Mononuclear cell (primary cell): ENCODE measurements at regions not wholly inside any gene's neighbourhood (a gene's known extent, or its start where the extent isn't known, plus 50 kb on each side); places are given as distances from the start of the nearest gene placed in this dataset.

Experiments
- H3K27me3 ChIP-seq: 2 replicates; pipeline ENCODE4 v1.6.0; 2011; ENCODE audit warnings: low read length, control low read depth; ENCODE audit not compliant: insufficient read depth
- H3K4me1 ChIP-seq: 2 replicates; pipeline ENCODE4 v1.5.1; 2011; ENCODE audit warnings: mild to moderate bottlenecking, low read length, control low read depth; ENCODE audit not compliant: insufficient read depth
- H3K4me3 ChIP-seq: 2 replicates; pipeline ENCODE4 v1.5.1; 2011; ENCODE audit warnings: mild to moderate bottlenecking, low read length, moderate library complexity
- H3K9me3 ChIP-seq: 2 replicates; pipeline ENCODE4 v1.5.1; 2011; ENCODE audit warnings: low read depth, mild to moderate bottlenecking, control low read depth, low read length

DNA sequence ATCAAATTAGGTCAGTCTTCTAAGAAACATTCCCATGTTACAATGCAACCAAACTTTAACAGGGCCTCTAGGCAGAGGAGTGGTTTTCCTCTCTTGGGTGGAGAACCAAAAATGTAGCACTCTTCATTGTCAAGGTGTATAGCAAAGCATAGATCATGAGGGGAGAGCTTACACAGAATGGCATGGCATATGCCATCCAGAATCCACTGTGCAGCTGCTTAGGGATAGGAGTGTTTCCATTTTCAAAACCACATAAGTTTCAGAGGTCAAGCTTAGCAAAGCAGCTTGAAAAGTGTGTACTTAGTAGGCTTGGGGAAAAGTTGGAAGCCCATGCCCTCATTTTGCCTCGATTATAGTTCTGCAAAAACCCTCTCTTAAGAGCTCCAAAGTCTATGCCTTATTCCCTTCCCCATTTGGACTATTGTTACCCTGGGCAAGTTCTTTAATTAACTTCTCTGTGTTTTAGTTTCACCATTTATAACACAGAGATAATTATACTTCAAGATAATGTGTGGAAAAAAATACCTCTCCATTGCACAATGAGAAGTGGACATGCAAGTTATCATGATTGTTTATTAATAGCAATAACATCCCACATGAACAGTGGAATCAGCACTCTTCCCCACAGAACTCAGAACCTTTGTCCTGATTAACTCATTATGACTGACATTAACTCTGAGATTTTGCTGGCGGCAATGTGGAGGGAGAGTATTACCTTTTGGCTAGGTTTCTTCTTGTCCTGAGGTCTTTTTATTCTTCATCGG is 398.9 kb upstream of the WWC1 start:
- no peaks in the 10 kb centered on the region for H3K4me1 ChIP-seq
- H3K27me3 ChIP-seq = no peaks in the 10 kb centered on the region
- no peaks in the 10 kb centered on the region for H3K9me3 ChIP-seq
- no peak overlapping the region for H3K4me3 ChIP-seq

GRCh38 chr5:167893271-167893670 is 398.2 kb upstream of the WWC1 start:
- no peaks in the 10 kb centered on the region for H3K27me3 ChIP-seq
- no peaks in the 10 kb centered on the region for H3K4me1 ChIP-seq
- no peak overlapping the region for H3K4me3 ChIP-seq
- H3K9me3 ChIP-seq = no peaks in the 10 kb centered on the region

DNA sequence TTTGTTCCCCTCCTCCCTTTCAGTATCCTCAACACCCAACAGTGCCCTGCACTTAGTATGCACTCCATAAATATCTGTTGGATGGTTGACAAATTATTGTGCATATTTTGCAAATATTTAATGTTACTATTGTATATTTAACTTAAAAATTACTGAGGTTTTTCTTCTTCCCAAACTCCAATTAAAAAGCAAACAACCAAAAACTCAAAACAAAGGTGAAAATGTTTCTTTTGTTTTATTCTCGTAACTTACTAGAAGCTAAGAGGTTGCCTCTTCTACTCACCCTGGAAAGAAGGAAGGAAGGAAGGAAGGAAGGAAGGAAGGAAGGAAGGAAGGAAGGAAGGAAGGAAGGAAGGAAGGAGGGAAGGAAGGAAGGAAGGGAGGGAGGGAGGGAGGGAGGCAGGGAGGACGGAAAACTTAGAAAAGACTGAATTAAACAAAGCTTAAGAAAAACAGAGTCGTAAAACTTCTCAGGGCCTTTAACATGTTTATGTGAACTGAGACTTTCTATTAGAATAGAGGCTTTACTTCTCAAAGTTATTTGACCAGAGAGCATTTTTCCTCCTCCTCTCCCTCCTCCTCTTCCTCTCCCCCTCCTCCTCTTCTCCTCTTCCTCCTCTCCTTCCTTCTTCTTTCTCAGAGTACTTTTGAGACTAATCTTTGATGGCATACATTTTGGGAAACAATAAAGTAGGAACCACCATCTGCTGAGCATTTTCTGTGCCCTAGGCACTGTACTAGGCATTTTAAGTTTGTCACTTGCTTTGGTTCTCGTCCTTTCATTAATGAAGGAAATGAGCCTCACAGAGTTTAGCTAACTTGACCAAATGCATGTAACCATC is 396.6 kb upstream of the WWC1 start:
- Histone ChIP-seq H3K4me3 (no peak overlapping the region), H3K27me3 (no peaks in the 10 kb centered on the region), H3K9me3 (no peaks in the 10 kb centered on the region), H3K4me1 (no peaks in the 10 kb centered on the region)

GRCh38 chr5:167895899-167896659 is 395.4 kb upstream of the WWC1 start:
- Histone ChIP-seq H3K27me3 (no peaks in the 10 kb centered on the region), H3K4me1 (no peaks in the 10 kb centered on the region), H3K4me3 (no peak overlapping the region), H3K9me3 (no peaks in the 10 kb centered on the region)

GRCh38 chr5:167896814-167897213 is 394.6 kb upstream of the WWC1 start:
- no peak overlapping the region for H3K4me3 ChIP-seq
- no peaks in the 10 kb centered on the region for H3K9me3 ChIP-seq
- H3K27me3 ChIP-seq = no peaks in the 10 kb centered on the region
- no peaks in the 10 kb centered on the region for H3K4me1 ChIP-seq

GRCh38 chr5:167897371-167897770 is 394.1 kb upstream of the WWC1 start:
- Histone ChIP-seq H3K9me3 (no peaks in the 10 kb centered on the region), H3K27me3 (peaks cover 3% of the 10 kb centered on the region), H3K4me1 (no peaks in the 10 kb centered on the region), H3K4me3 (no peak overlapping the region)

GRCh38 chr5:167898361-167899042 is 392.9 kb upstream of the WWC1 start:
- no peak overlapping the region for H3K4me3 ChIP-seq
- H3K4me1 ChIP-seq = no peaks in the 10 kb centered on the region
- H3K27me3 ChIP-seq = peaks cover 4% of the 10 kb centered on the region
- no peaks in the 10 kb centered on the region for H3K9me3 ChIP-seq

DNA sequence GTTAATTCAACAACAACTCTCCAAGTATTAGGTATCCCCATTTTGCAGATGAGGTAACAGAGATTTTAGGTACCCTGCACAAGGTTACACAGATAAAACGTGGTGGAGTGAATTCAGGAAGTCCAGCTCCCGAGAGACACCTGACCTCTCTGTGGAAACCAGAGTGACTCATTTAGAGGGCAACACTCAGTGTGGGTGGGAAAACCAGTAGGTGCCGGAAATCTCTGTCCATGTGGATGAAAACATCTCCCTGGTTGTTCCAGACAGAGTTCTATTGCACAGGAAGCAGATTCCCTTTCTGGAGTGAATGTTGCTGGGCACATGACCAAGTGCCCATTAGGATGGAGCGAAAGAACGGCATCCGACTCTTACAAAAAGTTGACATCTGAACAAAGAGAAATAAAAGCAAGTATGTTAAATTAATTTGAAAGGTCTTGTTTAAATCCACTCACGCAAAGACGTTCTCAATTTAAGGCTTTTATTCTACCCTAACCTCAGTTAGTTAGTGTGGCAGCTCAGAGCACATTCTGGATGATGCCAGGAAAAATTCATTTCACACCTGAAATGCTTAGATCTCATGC is 391.9 kb upstream of the WWC1 start:
- Histone ChIP-seq H3K4me3 (no peak overlapping the region), H3K27me3 (peaks cover 4% of the 10 kb centered on the region), H3K4me1 (no peaks in the 10 kb centered on the region), H3K9me3 (no peaks in the 10 kb centered on the region)

DNA sequence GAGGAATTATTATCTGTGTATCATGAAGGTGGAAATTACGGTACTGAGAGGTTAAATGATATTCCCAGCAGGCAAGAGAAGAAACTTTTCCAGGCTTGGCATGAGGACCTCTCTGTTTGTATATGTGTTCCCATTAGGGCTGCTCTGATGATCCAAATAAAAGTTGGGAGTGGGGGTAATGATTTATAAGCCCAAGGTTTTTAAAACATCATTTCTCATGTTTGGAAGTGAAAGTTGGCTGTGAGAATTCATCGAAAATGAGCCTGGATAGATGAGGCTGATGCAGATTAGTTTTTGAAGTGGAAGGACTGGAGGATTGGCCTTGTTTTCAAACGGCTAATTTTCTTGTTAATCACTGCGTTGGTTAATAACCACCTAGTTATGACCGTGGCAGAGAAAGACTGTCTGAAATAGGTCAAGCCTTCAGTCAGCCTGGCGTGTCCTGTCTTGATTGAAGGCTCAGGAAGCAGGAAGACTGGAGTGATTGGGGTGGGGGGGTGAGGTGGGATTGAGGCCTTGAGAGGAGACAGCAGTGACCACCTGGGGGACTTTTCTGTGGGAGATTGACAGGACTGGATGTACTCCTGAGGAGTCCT is 391.0 kb upstream of the WWC1 start:
- Histone ChIP-seq H3K27me3 (peaks cover 4% of the 10 kb centered on the region), H3K4me3 (no peak overlapping the region), H3K4me1 (no peaks in the 10 kb centered on the region), H3K9me3 (no peaks in the 10 kb centered on the region)

DNA sequence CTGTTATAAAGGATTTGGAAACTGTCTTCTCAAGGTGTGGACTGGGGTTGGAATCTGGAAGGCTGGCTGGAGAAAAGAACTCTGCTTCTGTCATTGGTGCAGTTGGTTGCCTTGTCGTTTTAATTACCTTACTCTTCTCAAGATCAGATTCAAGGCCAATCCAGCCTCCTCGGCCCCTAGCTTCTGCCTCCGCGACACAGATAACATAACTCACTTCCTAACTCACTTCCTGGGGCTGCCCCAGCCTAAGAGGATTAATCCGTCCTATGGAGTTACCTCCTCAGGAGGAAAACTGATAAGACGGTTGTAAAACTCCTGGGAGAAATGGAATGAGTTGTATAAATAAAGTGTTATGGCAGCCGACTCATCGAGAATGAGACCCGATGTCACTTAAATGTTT is 389.1 kb upstream of the WWC1 start:
- H3K9me3 ChIP-seq = no peaks in the 10 kb centered on the region
- H3K27me3 ChIP-seq = peaks cover 4% of the 10 kb centered on the region
- H3K4me3 ChIP-seq = no peak overlapping the region
- no peaks in the 10 kb centered on the region for H3K4me1 ChIP-seq

DNA sequence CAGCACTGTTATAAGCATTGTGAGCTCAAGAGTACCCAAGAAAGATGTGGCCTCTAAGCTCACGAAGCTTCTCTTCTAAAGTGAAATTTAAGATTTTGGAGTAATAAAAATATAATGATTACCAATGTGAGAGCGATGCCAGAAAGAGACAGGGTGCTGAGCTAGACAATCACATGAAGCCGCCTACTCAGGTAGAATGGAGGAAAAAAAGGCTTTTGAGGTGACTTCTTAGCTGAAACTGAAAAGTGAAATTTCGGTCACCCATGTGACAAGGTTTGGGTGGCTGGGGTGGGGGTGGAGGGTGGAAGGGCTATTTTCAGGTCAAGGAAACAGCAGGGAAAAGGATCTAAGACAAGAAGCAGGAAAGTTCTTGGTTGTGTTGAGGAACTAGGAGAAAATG is 388.2 kb upstream of the WWC1 start:
- no peaks in the 10 kb centered on the region for H3K9me3 ChIP-seq
- no peaks in the 10 kb centered on the region for H3K4me1 ChIP-seq
- H3K27me3 ChIP-seq = peaks cover 4% of the 10 kb centered on the region
- no peak overlapping the region for H3K4me3 ChIP-seq

GRCh38 chr5:167903659-167904058 is 387.8 kb upstream of the WWC1 start:
- Histone ChIP-seq H3K27me3 (peaks cover 4% of the 10 kb centered on the region), H3K9me3 (no peaks in the 10 kb centered on the region), H3K4me1 (no peaks in the 10 kb centered on the region), H3K4me3 (no peak overlapping the region)

DNA sequence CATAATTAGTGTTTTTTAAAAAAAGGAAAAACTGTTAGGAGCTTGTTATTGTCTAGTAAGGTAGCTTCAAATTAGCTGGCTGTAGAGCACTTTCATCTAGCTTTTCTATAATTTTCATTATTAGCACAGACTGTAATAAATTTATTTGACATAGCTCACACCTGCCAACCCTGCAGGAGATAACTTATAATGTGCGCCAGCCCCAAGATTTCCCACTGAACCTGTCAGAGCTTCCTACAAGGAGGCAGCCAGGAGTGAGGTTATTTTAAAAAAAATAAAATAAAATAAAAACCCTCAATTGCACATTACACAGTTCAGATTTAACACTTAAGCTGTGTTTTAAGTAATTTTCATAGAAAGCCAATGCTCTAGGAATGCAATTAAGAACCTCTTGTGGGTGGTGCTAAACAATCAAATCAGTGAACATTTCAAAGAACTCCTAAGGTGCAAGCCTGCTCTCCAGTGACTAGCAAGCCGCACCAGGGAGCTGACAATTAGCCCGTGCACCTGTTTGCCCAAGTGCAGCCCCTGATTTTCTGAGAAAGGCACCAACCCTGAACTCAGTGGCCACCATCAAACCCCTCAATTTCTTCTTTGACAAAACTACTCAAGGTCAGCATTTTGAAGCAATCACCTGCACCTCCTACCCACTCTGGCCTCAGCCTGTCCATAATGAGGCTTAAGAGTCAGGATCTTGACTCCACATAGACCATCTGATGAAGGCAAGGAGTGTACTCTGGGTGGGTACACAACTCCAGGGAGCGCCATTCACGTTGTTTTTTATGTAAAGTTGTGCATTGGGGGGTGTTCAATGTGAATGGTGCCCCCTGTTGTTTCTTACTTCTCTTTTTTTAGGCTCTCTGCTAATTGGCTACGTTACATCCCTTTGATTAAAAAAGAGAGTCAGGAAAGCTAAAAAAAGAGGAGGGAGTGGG is 385.3 kb upstream of the WWC1 start:
- no peaks in the 10 kb centered on the region for H3K4me1 ChIP-seq
- peaks cover 4% of the 10 kb centered on the region for H3K27me3 ChIP-seq
- H3K4me3 ChIP-seq = no peak overlapping the region
- no peaks in the 10 kb centered on the region for H3K9me3 ChIP-seq
